GM12878 (cell line): ENCODE measurements at regions not wholly inside any gene's neighbourhood (a gene's known extent, or its start where the extent isn't known, plus 50 kb on each side); places are given as distances from the start of the nearest gene placed in this dataset. TPM values are rescaled to one million over a fixed set of nuclear protein-coding genes. Genes with fewer than 3 reads are reported as not detected.

ENCODE experiments used
- CHD2 ChIP-seq: IDR thresholded peaks from 2 replicates; pipeline ENCODE4 v1.6.1; 2011; ENCODE audit warnings: low read depth, low read length, improper control_type of control experiment, borderline replicate concordance
- FOS ChIP-seq: IDR thresholded peaks from 3 replicates; pipeline ENCODE4 v1.6.1; 2011; ENCODE audit warnings: borderline replicate concordance; ENCODE audit not compliant: insufficient read length; ENCODE audit errors: extremely low read depth
- HCFC1 ChIP-seq: fragments of 150-350 bp; IDR thresholded peaks from 2 replicates; pipeline ENCODE4 v1.6.1; 2014; ENCODE audit warnings: low read length
- IRF4 ChIP-seq: IDR thresholded peaks from 2 replicates; pipeline ENCODE4 v1.6.1; 2011; ENCODE audit warnings: low read depth, low read length
- PAX5 ChIP-seq: IDR thresholded peaks from 2 replicates; pipeline ENCODE4 v1.6.1; 2011; ENCODE audit warnings: low read depth, low read length, borderline replicate concordance
- PAX8 ChIP-seq: fragments of 450-650 bp; IDR thresholded peaks from 2 replicates; pipeline ENCODE4 v1.6.1; 2017; ENCODE audit warnings: mild to moderate bottlenecking, moderate library complexity
- PML ChIP-seq: IDR thresholded peaks from 2 replicates; pipeline ENCODE4 v1.6.1; 2012; ENCODE audit warnings: low read length, inconsistent platforms
- SREBF2 ChIP-seq: IDR thresholded peaks from 2 replicates; pipeline ENCODE4 v1.6.1; 2012; ENCODE audit warnings: mild to moderate bottlenecking, low read length
- TBL1XR1 ChIP-seq: IDR thresholded peaks from 2 replicates; pipeline ENCODE4 v1.6.1; 2012; ENCODE audit warnings: low read depth, low read length, improper control_type of control experiment
- TCF7 ChIP-seq: IDR thresholded peaks from 2 replicates; pipeline ENCODE4 v1.6.1; 2014; ENCODE audit warnings: antibody characterized with exemption, borderline replicate concordance
- microRNA-seq: library from miRNA; unstranded; fragments of <30 nt; microRNA quantifications from one replicate; pipeline ENCODE4, GENCODE V29; 2018
- small RNA-seq: library from RNA; depleted of rRNA; stranded (forward); fragments of <200 nt; gene quantifications from one replicate; pipeline ENCODE3, GENCODE V24; 2014
- TF ChIP-seq, protein P1 (sequence below): fragments of 450-650 bp; IDR thresholded peaks from 2 replicates; pipeline ENCODE4 v1.6.1; 2016; ENCODE audit warnings: mild to moderate bottlenecking, moderate library complexity, borderline replicate concordance
- TF ChIP-seq, protein P2 (sequence below): IDR thresholded peaks from 2 replicates; pipeline ENCODE4 v1.6.1; 2011; ENCODE audit warnings: borderline replicate concordance, low read depth, mild to moderate bottlenecking, moderate library complexity, low read length; ENCODE audit not compliant: insufficient read depth, poor library complexity, severe bottlenecking
- TF ChIP-seq, protein P3 (sequence below): IDR thresholded peaks from 2 replicates; pipeline ENCODE4 v1.6.1; 2011; ENCODE audit warnings: low read depth, mild to moderate bottlenecking, low read length, moderate library complexity, borderline replicate concordance; ENCODE audit errors: extremely low read depth

DNA sequence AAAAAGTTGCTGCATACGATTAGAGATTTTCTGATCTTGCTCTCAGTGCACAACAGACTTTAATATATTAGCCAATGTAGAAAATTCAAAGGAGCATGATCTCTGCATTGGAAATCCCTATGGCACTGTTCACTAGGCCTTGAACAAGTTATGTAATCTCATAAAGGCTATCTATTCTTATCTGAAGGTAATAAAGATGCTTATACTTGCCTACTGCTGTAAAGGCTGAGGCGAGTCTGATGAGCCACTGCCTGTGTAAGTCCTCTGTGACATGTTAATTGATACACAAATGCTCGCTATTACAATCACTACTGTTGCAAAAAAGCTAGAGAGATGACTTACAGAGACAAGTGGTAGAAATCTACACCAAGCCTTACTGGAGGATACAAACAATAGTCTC lies 207.4 kb downstream of the EPHA4 start (continued):
- TF ChIP-seq, protein P1, sequence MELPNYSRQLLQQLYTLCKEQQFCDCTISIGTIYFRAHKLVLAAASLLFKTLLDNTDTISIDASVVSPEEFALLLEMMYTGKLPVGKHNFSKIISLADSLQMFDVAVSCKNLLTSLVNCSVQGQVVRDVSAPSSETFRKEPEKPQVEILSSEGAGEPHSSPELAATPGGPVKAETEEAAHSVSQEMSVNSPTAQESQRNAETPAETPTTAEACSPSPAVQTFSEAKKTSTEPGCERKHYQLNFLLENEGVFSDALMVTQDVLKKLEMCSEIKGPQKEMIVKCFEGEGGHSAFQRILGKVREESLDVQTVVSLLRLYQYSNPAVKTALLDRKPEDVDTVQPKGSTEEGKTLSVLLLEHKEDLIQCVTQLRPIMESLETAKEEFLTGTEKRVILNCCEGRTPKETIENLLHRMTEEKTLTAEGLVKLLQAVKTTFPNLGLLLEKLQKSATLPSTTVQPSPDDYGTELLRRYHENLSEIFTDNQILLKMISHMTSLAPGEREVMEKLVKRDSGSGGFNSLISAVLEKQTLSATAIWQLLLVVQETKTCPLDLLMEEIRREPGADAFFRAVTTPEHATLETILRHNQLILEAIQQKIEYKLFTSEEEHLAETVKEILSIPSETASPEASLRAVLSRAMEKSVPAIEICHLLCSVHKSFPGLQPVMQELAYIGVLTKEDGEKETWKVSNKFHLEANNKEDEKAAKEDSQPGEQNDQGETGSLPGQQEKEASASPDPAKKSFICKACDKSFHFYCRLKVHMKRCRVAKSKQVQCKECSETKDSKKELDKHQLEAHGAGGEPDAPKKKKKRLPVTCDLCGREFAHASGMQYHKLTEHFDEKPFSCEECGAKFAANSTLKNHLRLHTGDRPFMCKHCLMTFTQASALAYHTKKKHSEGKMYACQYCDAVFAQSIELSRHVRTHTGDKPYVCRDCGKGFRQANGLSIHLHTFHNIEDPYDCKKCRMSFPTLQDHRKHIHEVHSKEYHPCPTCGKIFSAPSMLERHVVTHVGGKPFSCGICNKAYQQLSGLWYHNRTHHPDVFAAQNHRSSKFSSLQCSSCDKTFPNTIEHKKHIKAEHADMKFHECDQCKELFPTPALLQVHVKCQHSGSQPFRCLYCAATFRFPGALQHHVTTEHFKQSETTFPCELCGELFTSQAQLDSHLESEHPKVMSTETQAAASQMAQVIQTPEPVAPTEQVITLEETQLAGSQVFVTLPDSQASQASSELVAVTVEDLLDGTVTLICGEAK, result no peak
- TF ChIP-seq HCFC1 (no peak), PML (no peak), CHD2 (no peak), TCF7 (no peak), IRF4 (no peak), FOS (no peak), SREBF2 (no peak), PAX8 (no peak), TBL1XR1 (no peak), PAX5 (no peak)
- TF ChIP-seq, protein P2, sequence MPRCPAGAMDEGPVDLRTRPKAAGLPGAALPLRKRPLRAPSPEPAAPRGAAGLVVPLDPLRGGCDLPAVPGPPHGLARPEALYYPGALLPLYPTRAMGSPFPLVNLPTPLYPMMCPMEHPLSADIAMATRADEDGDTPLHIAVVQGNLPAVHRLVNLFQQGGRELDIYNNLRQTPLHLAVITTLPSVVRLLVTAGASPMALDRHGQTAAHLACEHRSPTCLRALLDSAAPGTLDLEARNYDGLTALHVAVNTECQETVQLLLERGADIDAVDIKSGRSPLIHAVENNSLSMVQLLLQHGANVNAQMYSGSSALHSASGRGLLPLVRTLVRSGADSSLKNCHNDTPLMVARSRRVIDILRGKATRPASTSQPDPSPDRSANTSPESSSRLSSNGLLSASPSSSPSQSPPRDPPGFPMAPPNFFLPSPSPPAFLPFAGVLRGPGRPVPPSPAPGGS, result no peak
- TF ChIP-seq, protein P3, sequence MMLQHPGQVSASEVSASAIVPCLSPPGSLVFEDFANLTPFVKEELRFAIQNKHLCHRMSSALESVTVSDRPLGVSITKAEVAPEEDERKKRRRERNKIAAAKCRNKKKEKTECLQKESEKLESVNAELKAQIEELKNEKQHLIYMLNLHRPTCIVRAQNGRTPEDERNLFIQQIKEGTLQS, result no peak
- TF ChIP-seq, all 136 proteins: peak for 0

Small RNA genes lying in the stretch of these regions (microRNA-seq; reads per million reads assigned to microRNA genes)
- not detected for gene MIR4268

Small RNA genes lying in the stretch of these regions (small RNA-seq; reads per million reads assigned to genes)
- not detected for gene AC011233.1
- not detected for gene MIR4268
